Panc1 (cell line): ENCODE measurements at regions not wholly inside any gene's neighbourhood (a gene's known extent, or its start where the extent isn't known, plus 50 kb on each side); places are given as distances from the start of the nearest gene placed in this dataset.

Source experiments
- ATAC-seq: fragments of 200-7000 bp; cut with Tn5 transposase; 2 replicates; pipeline ENCODE4 v1.9.1; 2020; ENCODE audit warnings: mild to moderate bottlenecking, moderate library complexity
- BruUV-seq: library from RNA; stranded (reverse); fragments of 400-500 nt; replicated peaks from 2 replicates; lab custom pipeline; 2021; lab: Mats Ljungman, UMichigan
- CTCF ChIA-PET: fragments of 300-600 bp; sonication (Branson Sonifier 250); formaldehyde crosslinking; loops from one replicate; lab custom pipeline; 2022; ENCODE audit warnings: antibody characterized with exemption; lab: Charles Lee
- POLR2A ChIA-PET: fragments of 300-600 bp; sonication (Branson Sonifier 250); formaldehyde crosslinking; loops from one replicate; lab custom pipeline; 2022; ENCODE audit warnings: antibody characterized with exemption; lab: Charles Lee
- DNase-seq: peaks from one replicate; pipeline ENCODE4 v3.0.0-alpha.2; 2010; ENCODE audit warnings: low read depth, low spot score
- H3K27ac ChIP-seq: 2 replicates; pipeline ENCODE4 v1.5.1; 2011; ENCODE audit warnings: mild to moderate bottlenecking, low read length, inconsistent platforms
- H3K27me3 ChIP-seq: fragments of 200-500 bp; sonication (Bioruptor generic); 2 replicates; pipeline ENCODE4 v1.6.0; 2014; ENCODE audit warnings: low read length, inconsistent platforms; ENCODE audit not compliant: control insufficient read depth, insufficient read depth
- H3K36me3 ChIP-seq: fragments of 200-500 bp; sonication (Bioruptor generic); 2 replicates; pipeline ENCODE4 v1.5.1; 2014; ENCODE audit warnings: inconsistent platforms, mild to moderate bottlenecking, low read length, moderate library complexity; ENCODE audit not compliant: control insufficient read depth, insufficient read depth
- H3K4me1 ChIP-seq: 2 replicates; pipeline ENCODE4 v1.5.1; 2011; ENCODE audit warnings: inconsistent platforms, mild to moderate bottlenecking, low read length, moderate library complexity; ENCODE audit not compliant: control insufficient read depth, insufficient read depth
- H3K4me3 ChIP-seq, 2 experiments: 2 replicates each; pipeline ENCODE4 v1.5.1; 2011 to 2012; ENCODE audit warnings: low read depth in 2 of 2, low read length in 2 of 2, mild to moderate bottlenecking in 2 of 2, inconsistent platforms in 1 of 2, moderate library complexity in 1 of 2
- H3K9me3 ChIP-seq: fragments of 200-500 bp; sonication (Bioruptor generic); 2 replicates; pipeline ENCODE4 v1.5.1; 2014; ENCODE audit warnings: low read depth, mild to moderate bottlenecking, inconsistent platforms, low read length, moderate library complexity; ENCODE audit not compliant: control insufficient read depth, insufficient read depth
- POLR2AphosphoS5 ChIP-seq: IDR thresholded peaks from 2 replicates; pipeline ENCODE4 v1.6.1; 2012; ENCODE audit warnings: mild to moderate bottlenecking, low read depth, low read length, moderate library complexity
- REST ChIP-seq, 2 experiments: IDR thresholded peaks; 2 replicates each; pipeline ENCODE4 v1.6.1; 2011 to 2012; ENCODE audit warnings: low read depth in 2 of 2, control low read depth in 1 of 2, low read length in 1 of 2, mild to moderate bottlenecking in 1 of 2, moderate library complexity in 1 of 2; ENCODE audit not compliant: insufficient read depth in 1 of 2
- SIN3A ChIP-seq: IDR thresholded peaks from 2 replicates; pipeline ENCODE4 v1.6.1; 2012; ENCODE audit warnings: low read depth, mild to moderate bottlenecking, low read length, moderate library complexity, borderline replicate concordance; ENCODE audit not compliant: insufficient read depth
- TCF7L2 ChIP-seq: IDR thresholded peaks from 2 replicates; pipeline ENCODE4 v1.6.1; 2011; ENCODE audit warnings: mild to moderate bottlenecking, low read depth, low read length, inconsistent platforms
- in situ Hi-C: cut with HindIII; loops from 2 replicates; pipeline ENCODE4 v1.10.0; 2016; ENCODE audit warnings: low sequenced_read_pairs, low pct_unique_long_range_greater_than_20kb
- intact Hi-C: fragments of 100-400 bp; cut with micrococcal nuclease; formaldehyde crosslinking; loops from one replicate; pipeline ENCODE4 v1.10.0; 2022; ENCODE audit not compliant: unreplicated experiment
- TF ChIP-seq, protein P1 (sequence below): fragments of 450-650 bp; IDR thresholded peaks from 2 replicates; pipeline ENCODE4 v1.5.1; 2017; ENCODE audit warnings: mild to moderate bottlenecking

- in situ Hi-C loops (no loop called here), intact Hi-C loops (no loop called here)
- H3K36me3 ChIP-seq = no peaks in the 10 kb centered on the region
- no peaks in the 10 kb centered on the region for H3K27me3 ChIP-seq
- H3K9me3 ChIP-seq = no peaks in the 10 kb centered on the region
- TF ChIP-seq, protein P1, sequence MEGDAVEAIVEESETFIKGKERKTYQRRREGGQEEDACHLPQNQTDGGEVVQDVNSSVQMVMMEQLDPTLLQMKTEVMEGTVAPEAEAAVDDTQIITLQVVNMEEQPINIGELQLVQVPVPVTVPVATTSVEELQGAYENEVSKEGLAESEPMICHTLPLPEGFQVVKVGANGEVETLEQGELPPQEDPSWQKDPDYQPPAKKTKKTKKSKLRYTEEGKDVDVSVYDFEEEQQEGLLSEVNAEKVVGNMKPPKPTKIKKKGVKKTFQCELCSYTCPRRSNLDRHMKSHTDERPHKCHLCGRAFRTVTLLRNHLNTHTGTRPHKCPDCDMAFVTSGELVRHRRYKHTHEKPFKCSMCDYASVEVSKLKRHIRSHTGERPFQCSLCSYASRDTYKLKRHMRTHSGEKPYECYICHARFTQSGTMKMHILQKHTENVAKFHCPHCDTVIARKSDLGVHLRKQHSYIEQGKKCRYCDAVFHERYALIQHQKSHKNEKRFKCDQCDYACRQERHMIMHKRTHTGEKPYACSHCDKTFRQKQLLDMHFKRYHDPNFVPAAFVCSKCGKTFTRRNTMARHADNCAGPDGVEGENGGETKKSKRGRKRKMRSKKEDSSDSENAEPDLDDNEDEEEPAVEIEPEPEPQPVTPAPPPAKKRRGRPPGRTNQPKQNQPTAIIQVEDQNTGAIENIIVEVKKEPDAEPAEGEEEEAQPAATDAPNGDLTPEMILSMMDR = no peak
- no peak for TF ChIP-seq SIN3A
- no peak for TF ChIP-seq POLR2AphosphoS5
- no peak for TF ChIP-seq REST (IDR thresholded peaks at IDR 0.05; ENCODE audit: insufficient read depth in 1 of 2, low read depth in 2 of 2, low read length in 1 of 2)
- no peak for TF ChIP-seq TCF7L2
- ATAC-seq (no peak), DNase-seq (no peak)
- no peak overlapping the region for H3K27ac ChIP-seq
- BruUV-seq = no TSS peak
- H3K4me1 ChIP-seq = no peaks in the 10 kb centered on the region
- H3K4me3 ChIP-seq = no peak overlapping the region
- POLR2A ChIA-PET = no interaction called here
- CTCF ChIA-PET = no interaction called here
Measured at GRCh38 chr2:5537180-5537688, 154.9 kb upstream of the SOX11 start.

DNA sequence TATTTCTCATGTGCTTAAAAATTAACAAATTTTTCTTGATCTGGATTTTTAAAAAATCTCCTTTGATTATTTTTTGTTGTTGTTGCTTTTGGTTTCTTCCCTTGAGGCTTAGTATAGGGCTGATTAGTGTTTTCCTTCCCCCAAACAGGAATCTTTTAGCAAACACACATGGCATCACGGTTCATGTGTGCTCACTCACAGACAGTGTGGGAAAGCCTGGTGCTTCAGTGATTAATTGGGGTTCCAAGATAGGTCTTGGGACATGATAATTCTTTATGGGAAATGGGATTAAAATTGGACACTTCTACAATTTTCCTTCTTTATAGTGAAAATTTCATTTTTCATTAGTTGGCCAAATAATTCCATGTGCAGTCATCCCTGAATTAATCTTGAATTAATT, 153.9 kb upstream of the SOX11 start:
- Histone ChIP-seq H3K27ac (no peak overlapping the region), H3K9me3 (no peaks in the 10 kb centered on the region), H3K27me3 (no peaks in the 10 kb centered on the region), H3K4me3 (no peak overlapping the region), H3K36me3 (no peaks in the 10 kb centered on the region), H3K4me1 (no peaks in the 10 kb centered on the region)
- TF ChIP-seq POLR2AphosphoS5 (no peak), REST (IDR thresholded peaks at IDR 0.05; ENCODE audit: insufficient read depth in 1 of 2, low read depth in 2 of 2, low read length in 1 of 2) (no peak), TCF7L2 (no peak), SIN3A (no peak)
- TF ChIP-seq, protein P1 = no peak
- CTCF ChIA-PET = no interaction called here
- intact Hi-C loops = no loop called here
- POLR2A ChIA-PET = no interaction called here
- in situ Hi-C loops = no loop called here
- DNase-seq (no peak), ATAC-seq (no peak)
- no TSS peak for BruUV-seq
